Panc1 (cell line): ENCODE measurements at regions not wholly inside any gene's neighbourhood (a gene's known extent, or its start where the extent isn't known, plus 50 kb on each side); places are given as distances from the start of the nearest gene placed in this dataset.

Experiments
- ATAC-seq: fragments of 200-7000 bp; cut with Tn5 transposase; 2 replicates; pipeline ENCODE4 v1.9.1; 2020; ENCODE audit warnings: mild to moderate bottlenecking, moderate library complexity
- BruUV-seq: library from RNA; stranded (reverse); fragments of 400-500 nt; replicated peaks from 2 replicates; lab custom pipeline; 2021; lab: Mats Ljungman, UMichigan
- CTCF ChIA-PET: fragments of 300-600 bp; sonication (Branson Sonifier 250); formaldehyde crosslinking; loops from one replicate; lab custom pipeline; 2022; ENCODE audit warnings: antibody characterized with exemption; lab: Charles Lee
- POLR2A ChIA-PET: fragments of 300-600 bp; sonication (Branson Sonifier 250); formaldehyde crosslinking; loops from one replicate; lab custom pipeline; 2022; ENCODE audit warnings: antibody characterized with exemption; lab: Charles Lee
- DNase-seq: peaks from one replicate; pipeline ENCODE4 v3.0.0-alpha.2; 2010; ENCODE audit warnings: low read depth, low spot score
- H3K27ac ChIP-seq: 2 replicates; pipeline ENCODE4 v1.5.1; 2011; ENCODE audit warnings: mild to moderate bottlenecking, low read length, inconsistent platforms
- H3K27me3 ChIP-seq: fragments of 200-500 bp; sonication (Bioruptor generic); 2 replicates; pipeline ENCODE4 v1.6.0; 2014; ENCODE audit warnings: low read length, inconsistent platforms; ENCODE audit not compliant: control insufficient read depth, insufficient read depth
- H3K36me3 ChIP-seq: fragments of 200-500 bp; sonication (Bioruptor generic); 2 replicates; pipeline ENCODE4 v1.5.1; 2014; ENCODE audit warnings: inconsistent platforms, mild to moderate bottlenecking, low read length, moderate library complexity; ENCODE audit not compliant: control insufficient read depth, insufficient read depth
- H3K4me1 ChIP-seq: 2 replicates; pipeline ENCODE4 v1.5.1; 2011; ENCODE audit warnings: inconsistent platforms, mild to moderate bottlenecking, low read length, moderate library complexity; ENCODE audit not compliant: control insufficient read depth, insufficient read depth
- H3K4me3 ChIP-seq, 2 experiments: 2 replicates each; pipeline ENCODE4 v1.5.1; 2011 to 2012; ENCODE audit warnings: low read depth in 2 of 2, low read length in 2 of 2, mild to moderate bottlenecking in 2 of 2, inconsistent platforms in 1 of 2, moderate library complexity in 1 of 2
- H3K9me3 ChIP-seq: fragments of 200-500 bp; sonication (Bioruptor generic); 2 replicates; pipeline ENCODE4 v1.5.1; 2014; ENCODE audit warnings: low read depth, mild to moderate bottlenecking, inconsistent platforms, low read length, moderate library complexity; ENCODE audit not compliant: control insufficient read depth, insufficient read depth
- CTCF ChIP-seq: fragments of 450-650 bp; IDR thresholded peaks from 2 replicates; pipeline ENCODE4 v1.5.1; 2017; ENCODE audit warnings: mild to moderate bottlenecking
- POLR2AphosphoS5 ChIP-seq: IDR thresholded peaks from 2 replicates; pipeline ENCODE4 v1.6.1; 2012; ENCODE audit warnings: mild to moderate bottlenecking, low read depth, low read length, moderate library complexity
- REST ChIP-seq, 2 experiments: IDR thresholded peaks; 2 replicates each; pipeline ENCODE4 v1.6.1; 2011 to 2012; ENCODE audit warnings: low read depth in 2 of 2, control low read depth in 1 of 2, low read length in 1 of 2, mild to moderate bottlenecking in 1 of 2, moderate library complexity in 1 of 2; ENCODE audit not compliant: insufficient read depth in 1 of 2
- SIN3A ChIP-seq: IDR thresholded peaks from 2 replicates; pipeline ENCODE4 v1.6.1; 2012; ENCODE audit warnings: low read depth, mild to moderate bottlenecking, low read length, moderate library complexity, borderline replicate concordance; ENCODE audit not compliant: insufficient read depth
- TCF7L2 ChIP-seq: IDR thresholded peaks from 2 replicates; pipeline ENCODE4 v1.6.1; 2011; ENCODE audit warnings: mild to moderate bottlenecking, low read depth, low read length, inconsistent platforms
- in situ Hi-C: cut with HindIII; loops from 2 replicates; pipeline ENCODE4 v1.10.0; 2016; ENCODE audit warnings: low sequenced_read_pairs, low pct_unique_long_range_greater_than_20kb
- intact Hi-C: fragments of 100-400 bp; cut with micrococcal nuclease; formaldehyde crosslinking; loops from one replicate; pipeline ENCODE4 v1.10.0; 2022; ENCODE audit not compliant: unreplicated experiment

- BruUV-seq, result no TSS peak
- no peak overlapping the region for H3K4me3 ChIP-seq
- ChIA-PET POLR2A (no interaction called here), CTCF (no interaction called here)
- no peak for ATAC-seq
- in situ Hi-C loops, result no loop called here
- H3K36me3 ChIP-seq, result no peaks in the 10 kb centered on the region
- H3K27me3 ChIP-seq, result no peaks in the 10 kb centered on the region
- no peaks in the 10 kb centered on the region for H3K9me3 ChIP-seq
- DNase-seq, result no peak
- no peak overlapping the region for H3K27ac ChIP-seq
- intact Hi-C loops, result no loop called here
- TF ChIP-seq POLR2AphosphoS5, result no peak
- TF ChIP-seq CTCF, result no peak
- TF ChIP-seq REST (IDR thresholded peaks at IDR 0.05; ENCODE audit: insufficient read depth in 1 of 2, low read depth in 2 of 2, low read length in 1 of 2), result no peak
- TF ChIP-seq TCF7L2, result no peak
- TF ChIP-seq SIN3A, result no peak
- H3K4me1 ChIP-seq, result no peaks in the 10 kb centered on the region
Measured at GRCh38 chr4:129929984-129930383, 834.0 kb downstream of the C4orf33 start.

GRCh38 chr4:129950217-129950616 lies 854.3 kb downstream of the C4orf33 start:
- no peaks in the 10 kb centered on the region for H3K36me3 ChIP-seq
- no peak for TF ChIP-seq REST (IDR thresholded peaks at IDR 0.05; ENCODE audit: insufficient read depth in 1 of 2, low read depth in 2 of 2, low read length in 1 of 2)
- TF ChIP-seq TCF7L2, result no peak
- TF ChIP-seq POLR2AphosphoS5, result no peak
- TF ChIP-seq CTCF, result no peak
- no peak for TF ChIP-seq SIN3A
- no peak overlapping the region for H3K4me3 ChIP-seq
- POLR2A ChIA-PET, result no interaction called here
- H3K27me3 ChIP-seq, result no peaks in the 10 kb centered on the region
- CTCF ChIA-PET, result no interaction called here
- BruUV-seq, result no TSS peak
- ATAC-seq (no peak), DNase-seq (no peak)
- intact Hi-C loops, result no loop called here
- no peaks in the 10 kb centered on the region for H3K4me1 ChIP-seq
- in situ Hi-C loops, result no loop called here
- H3K9me3 ChIP-seq, result no peaks in the 10 kb centered on the region
- H3K27ac ChIP-seq, result no peak overlapping the region
